Panc1 (cell line): ENCODE measurements at regions not wholly inside any gene's neighbourhood (a gene's known extent, or its start where the extent isn't known, plus 50 kb on each side); places are given as distances from the start of the nearest gene placed in this dataset.

ENCODE experiments used
- ATAC-seq: fragments of 200-7000 bp; cut with Tn5 transposase; 2 replicates; pipeline ENCODE4 v1.9.1; 2020; ENCODE audit warnings: mild to moderate bottlenecking, moderate library complexity
- BruUV-seq: library from RNA; stranded (reverse); fragments of 400-500 nt; replicated peaks from 2 replicates; lab custom pipeline; 2021; lab: Mats Ljungman, UMichigan
- CTCF ChIA-PET: fragments of 300-600 bp; sonication (Branson Sonifier 250); formaldehyde crosslinking; loops from one replicate; lab custom pipeline; 2022; ENCODE audit warnings: antibody characterized with exemption; lab: Charles Lee
- POLR2A ChIA-PET: fragments of 300-600 bp; sonication (Branson Sonifier 250); formaldehyde crosslinking; loops from one replicate; lab custom pipeline; 2022; ENCODE audit warnings: antibody characterized with exemption; lab: Charles Lee
- DNase-seq: peaks from one replicate; pipeline ENCODE4 v3.0.0-alpha.2; 2010; ENCODE audit warnings: low read depth, low spot score
- H3K27ac ChIP-seq: 2 replicates; pipeline ENCODE4 v1.5.1; 2011; ENCODE audit warnings: mild to moderate bottlenecking, low read length, inconsistent platforms
- H3K27me3 ChIP-seq: fragments of 200-500 bp; sonication (Bioruptor generic); 2 replicates; pipeline ENCODE4 v1.6.0; 2014; ENCODE audit warnings: low read length, inconsistent platforms; ENCODE audit not compliant: control insufficient read depth, insufficient read depth
- H3K36me3 ChIP-seq: fragments of 200-500 bp; sonication (Bioruptor generic); 2 replicates; pipeline ENCODE4 v1.5.1; 2014; ENCODE audit warnings: inconsistent platforms, mild to moderate bottlenecking, low read length, moderate library complexity; ENCODE audit not compliant: control insufficient read depth, insufficient read depth
- H3K4me1 ChIP-seq: 2 replicates; pipeline ENCODE4 v1.5.1; 2011; ENCODE audit warnings: inconsistent platforms, mild to moderate bottlenecking, low read length, moderate library complexity; ENCODE audit not compliant: control insufficient read depth, insufficient read depth
- H3K4me3 ChIP-seq, 2 experiments: 2 replicates each; pipeline ENCODE4 v1.5.1; 2011 to 2012; ENCODE audit warnings: low read depth in 2 of 2, low read length in 2 of 2, mild to moderate bottlenecking in 2 of 2, inconsistent platforms in 1 of 2, moderate library complexity in 1 of 2
- H3K9me3 ChIP-seq: fragments of 200-500 bp; sonication (Bioruptor generic); 2 replicates; pipeline ENCODE4 v1.5.1; 2014; ENCODE audit warnings: low read depth, mild to moderate bottlenecking, inconsistent platforms, low read length, moderate library complexity; ENCODE audit not compliant: control insufficient read depth, insufficient read depth
- CTCF ChIP-seq: fragments of 450-650 bp; IDR thresholded peaks from 2 replicates; pipeline ENCODE4 v1.5.1; 2017; ENCODE audit warnings: mild to moderate bottlenecking
- POLR2AphosphoS5 ChIP-seq: IDR thresholded peaks from 2 replicates; pipeline ENCODE4 v1.6.1; 2012; ENCODE audit warnings: mild to moderate bottlenecking, low read depth, low read length, moderate library complexity
- REST ChIP-seq, 2 experiments: IDR thresholded peaks; 2 replicates each; pipeline ENCODE4 v1.6.1; 2011 to 2012; ENCODE audit warnings: low read depth in 2 of 2, control low read depth in 1 of 2, low read length in 1 of 2, mild to moderate bottlenecking in 1 of 2, moderate library complexity in 1 of 2; ENCODE audit not compliant: insufficient read depth in 1 of 2
- SIN3A ChIP-seq: IDR thresholded peaks from 2 replicates; pipeline ENCODE4 v1.6.1; 2012; ENCODE audit warnings: low read depth, mild to moderate bottlenecking, low read length, moderate library complexity, borderline replicate concordance; ENCODE audit not compliant: insufficient read depth
- TCF7L2 ChIP-seq: IDR thresholded peaks from 2 replicates; pipeline ENCODE4 v1.6.1; 2011; ENCODE audit warnings: mild to moderate bottlenecking, low read depth, low read length, inconsistent platforms
- in situ Hi-C: cut with HindIII; loops from 2 replicates; pipeline ENCODE4 v1.10.0; 2016; ENCODE audit warnings: low sequenced_read_pairs, low pct_unique_long_range_greater_than_20kb
- intact Hi-C: fragments of 100-400 bp; cut with micrococcal nuclease; formaldehyde crosslinking; loops from one replicate; pipeline ENCODE4 v1.10.0; 2022; ENCODE audit not compliant: unreplicated experiment

- no peak for ATAC-seq
- no peaks in the 10 kb centered on the region for H3K9me3 ChIP-seq
- CTCF ChIA-PET, result no interaction called here
- no peak overlapping the region for H3K4me3 ChIP-seq
- intact Hi-C loops (no loop called here), in situ Hi-C loops (no loop called here)
- POLR2A ChIA-PET, result no interaction called here
- DNase-seq, result no peak
- H3K27ac ChIP-seq, result no peak overlapping the region
- H3K36me3 ChIP-seq, result no peaks in the 10 kb centered on the region
- no TSS peak for BruUV-seq
- peaks cover 5% of the 10 kb centered on the region; the same call in 1 of the 2 replicates for H3K27me3 ChIP-seq
- TF ChIP-seq CTCF (no peak), POLR2AphosphoS5 (no peak), REST (IDR thresholded peaks at IDR 0.05; ENCODE audit: insufficient read depth in 1 of 2, low read depth in 2 of 2, low read length in 1 of 2) (no peak), TCF7L2 (no peak), SIN3A (no peak)
- H3K4me1 ChIP-seq, result no peaks in the 10 kb centered on the region
Measured at GRCh38 chr6:159418997-159419396, 249.8 kb downstream of the FNDC1 start.

- CTCF ChIA-PET, result no interaction called here
- Histone ChIP-seq H3K27me3 (peaks cover 6% of the 10 kb centered on the region), H3K36me3 (no peaks in the 10 kb centered on the region), H3K9me3 (no peaks in the 10 kb centered on the region), H3K4me3 (no peak overlapping the region), H3K4me1 (no peaks in the 10 kb centered on the region), H3K27ac (no peak overlapping the region)
- POLR2A ChIA-PET, result no interaction called here
- no peak for ATAC-seq
- intact Hi-C loops, result no loop called here
- in situ Hi-C loops, result no loop called here
- TF ChIP-seq CTCF (no peak), TCF7L2 (no peak), POLR2AphosphoS5 (no peak), REST (IDR thresholded peaks at IDR 0.05; ENCODE audit: insufficient read depth in 1 of 2, low read depth in 2 of 2, low read length in 1 of 2) (no peak), SIN3A (no peak)
- BruUV-seq, result no TSS peak
- DNase-seq, result no peak
Measured at GRCh38 chr6:159416891-159417560, 247.8 kb downstream of the FNDC1 start.
